ENCODE measurements at regions not wholly inside any gene's neighbourhood (a gene's known extent, or its start where the extent isn't known, plus 50 kb on each side); places are given as distances from the start of the nearest gene placed in this dataset.
A peak's percentile ranks its signal among the peaks of the same experiment; 100 is the strongest.

GRCh38 chr21:38060533-38060932 lies 144.3 kb upstream of the KCNJ6 start:
- intact Hi-C loops (cut with DNase I) = loop anchor here in 1 of 10 donors (10.0 kb wide), 1 partner anchor 86 kb away; no protein-coding TSS in a partner anchor
- no peak for DNase-seq
- Histone ChIP-seq H3K27me3 (no peaks in the 10 kb centered on the region), H3K9me3 (no peaks in the 10 kb centered on the region), H3K36me3 (no peaks in the 10 kb centered on the region), H3K4me3 (no peak overlapping the region), H3K4me1 (no peaks in the 10 kb centered on the region), H3K27ac (no peak overlapping the region)
- WGBS, 4 donors = 93 to 100% (median 95%) methylated on average over 1 of the region's 1 CpG
- ATAC-seq = no peak
- TF ChIP-seq CTCF (IDR thresholded peaks at IDR 0.05) (no peak), POLR2A (IDR thresholded peaks at IDR 0.05) (no peak)

- ATAC-seq (no peak), DNase-seq (no peak)
- intact Hi-C loops (cut with DNase I) = loop anchor here in 1 of 10 donors (10.0 kb wide), 1 partner anchor 92 kb away; no protein-coding TSS in a partner anchor
- Histone ChIP-seq H3K36me3 (no peaks in the 10 kb centered on the region), H3K4me3 (no peak overlapping the region), H3K9me3 (no peaks in the 10 kb centered on the region), H3K27me3 (peaks cover 0 to 9% (median 0%) of the 10 kb centered on the region in 9 donors), H3K4me1 (no peaks in the 10 kb centered on the region), H3K27ac (no peak overlapping the region)
- WGBS, 4 donors = 71 to 79% (median 71%) methylated on average over 3 of the region's 3 CpGs
- TF ChIP-seq CTCF (IDR thresholded peaks at IDR 0.05) (no peak), POLR2A (IDR thresholded peaks at IDR 0.05) (no peak)
Measured at GRCh38 chr21:38067086-38067739, 151.0 kb upstream of the KCNJ6 start.

- TF ChIP-seq POLR2A (IDR thresholded peaks at IDR 0.05) (no peak), CTCF (IDR thresholded peaks at IDR 0.05) (no peak)
- no peak for ATAC-seq
- 67 to 73% (median 71%) methylated on average over 3 of the region's 3 CpGs for WGBS, 4 donors
Measured at GRCh38 chr21:38072489-38072888, 156.2 kb upstream of the KCNJ6 start.

GRCh38 chr21:38075833-38076587 lies 159.8 kb upstream of the KCNJ6 start:
- no peak overlapping the region for H3K27ac ChIP-seq
- H3K4me1 ChIP-seq = peaks cover 0 to 8% (median 0%) of the 10 kb centered on the region in 12 donors
- DNase-seq (peak in 1 of 5 donors; percentile 10), ATAC-seq (no peak)
- H3K4me3 ChIP-seq = no peak overlapping the region
- 61 to 70% (median 66%) methylated on average over 13 of the region's 13 CpGs for WGBS, 4 donors
- H3K9me3 ChIP-seq = peaks cover 0 to 9% (median 0%) of the 10 kb centered on the region in 12 donors
- peaks cover 0 to 1% (median 0%) of the 10 kb centered on the region in 9 donors for H3K27me3 ChIP-seq
- no peaks in the 10 kb centered on the region for H3K36me3 ChIP-seq
- TF ChIP-seq CTCF (IDR thresholded peaks at IDR 0.05) = no peak
- TF ChIP-seq POLR2A (IDR thresholded peaks at IDR 0.05) = no peak
- intact Hi-C loops (cut with DNase I) = no loop called here

More at GRCh38 chr21:38072489-38072888, 156.2 kb upstream of the KCNJ6 start:
- intact Hi-C loops (cut with DNase I) = no loop called here
- no peak overlapping the region for H3K4me3 ChIP-seq
- no peaks in the 10 kb centered on the region for H3K4me1 ChIP-seq
- DNase-seq = no peak
- peaks cover 0 to 9% (median 0%) of the 10 kb centered on the region in 9 donors for H3K27me3 ChIP-seq
- H3K9me3 ChIP-seq = peaks cover 0 to 9% (median 0%) of the 10 kb centered on the region in 12 donors
- no peak overlapping the region for H3K27ac ChIP-seq
- no peaks in the 10 kb centered on the region for H3K36me3 ChIP-seq

Measured in heart left ventricle (tissue), 16 donors.